Right renal pelvis (tissue), 4 donors: ENCODE measurements at regions not wholly inside any gene's neighbourhood (a gene's known extent, or its start where the extent isn't known, plus 50 kb on each side); places are given as distances from the start of the nearest gene placed in this dataset.
"Not testable (repeated sequence)": the region's sequence is repeated elsewhere in the genome, so short reads cannot be mapped to it uniquely, and the experiment has no call there.

Source experiments
- DNase-seq, 4 donors: peaks; one replicate each; pipeline ENCODE4 v3.0.0-alpha.2; 2013; ENCODE audit warnings: low read depth in 4 of 4, low spot score in 3 of 4, missing footprints in 1 of 4

DNA sequence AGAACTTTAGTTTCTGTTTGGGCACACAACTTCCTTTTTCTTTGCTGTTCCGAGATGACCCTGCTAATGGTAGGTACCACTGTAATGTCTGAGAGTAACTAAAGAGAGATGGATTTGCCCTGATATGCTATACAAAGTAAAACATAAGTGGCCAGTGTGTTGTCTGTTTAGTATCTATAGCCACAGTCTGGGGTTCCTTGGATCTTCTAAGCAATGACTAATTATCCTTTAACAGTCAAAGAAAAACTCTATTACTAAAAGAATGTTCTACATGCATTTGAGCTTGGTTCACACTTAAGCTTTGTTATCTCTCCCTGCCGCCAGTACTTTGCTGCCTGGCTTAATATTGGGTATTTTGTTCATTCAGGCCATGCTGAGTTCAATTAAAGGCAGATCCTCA lies 1051.9 kb upstream of the FLRT2 start:
- DNase-seq: no peak

DNA sequence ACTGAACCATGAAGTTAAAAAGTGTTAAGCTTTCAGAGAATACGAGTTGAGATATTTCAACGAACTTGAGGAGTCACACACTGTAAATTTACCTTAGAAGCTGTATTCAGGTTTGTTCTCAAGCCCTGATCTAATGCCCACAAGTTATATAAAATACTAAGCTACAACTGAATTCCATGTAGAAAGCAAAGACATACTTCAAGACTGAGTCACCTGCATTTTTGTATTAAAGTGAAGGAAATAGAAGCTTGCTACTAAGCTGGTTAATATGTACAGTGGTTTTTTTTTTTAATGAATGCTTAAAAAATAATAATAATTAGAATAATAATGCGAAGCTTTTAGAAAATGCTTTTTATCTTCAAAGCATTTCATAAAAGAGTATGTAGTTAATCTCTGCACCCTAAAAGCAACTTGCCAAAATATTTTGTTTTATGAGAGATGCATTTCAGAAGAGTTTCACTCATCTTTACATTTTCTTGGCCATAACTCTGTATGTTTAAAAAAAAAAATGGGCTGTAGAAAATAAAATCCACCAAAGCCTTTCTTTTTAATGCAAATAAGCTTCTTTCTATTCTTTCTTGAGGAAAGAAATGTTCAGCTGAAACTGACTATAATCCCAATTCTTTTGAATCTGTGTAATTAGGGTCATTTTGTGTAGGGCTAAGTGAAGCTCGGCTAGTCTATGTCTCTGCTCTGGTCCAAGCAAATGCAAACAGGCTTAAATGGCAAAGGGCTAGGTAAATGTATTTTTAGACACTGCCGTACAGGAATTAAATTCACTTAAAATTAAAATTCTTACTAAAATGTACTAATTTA lies 1047.5 kb upstream of the FLRT2 start:
- DNase-seq: no peak

DNA sequence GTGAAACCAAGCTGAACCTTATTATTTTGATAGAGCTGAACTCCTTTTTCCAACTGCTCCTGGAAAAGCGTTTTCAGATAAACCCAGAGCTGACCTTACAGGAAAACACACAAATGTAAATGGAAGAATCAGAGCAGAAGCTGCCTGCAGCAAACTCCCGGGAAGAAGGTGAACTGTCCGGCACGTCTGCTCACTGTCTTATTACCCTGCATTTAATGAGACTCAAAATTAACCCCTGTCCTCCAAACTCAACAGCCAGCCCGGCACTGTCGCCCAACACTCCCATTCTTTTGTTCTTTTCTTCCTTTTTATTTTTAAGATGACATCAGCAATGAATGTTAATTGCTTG lies 1046.9 kb upstream of the FLRT2 start:
- no peak for DNase-seq

DNA sequence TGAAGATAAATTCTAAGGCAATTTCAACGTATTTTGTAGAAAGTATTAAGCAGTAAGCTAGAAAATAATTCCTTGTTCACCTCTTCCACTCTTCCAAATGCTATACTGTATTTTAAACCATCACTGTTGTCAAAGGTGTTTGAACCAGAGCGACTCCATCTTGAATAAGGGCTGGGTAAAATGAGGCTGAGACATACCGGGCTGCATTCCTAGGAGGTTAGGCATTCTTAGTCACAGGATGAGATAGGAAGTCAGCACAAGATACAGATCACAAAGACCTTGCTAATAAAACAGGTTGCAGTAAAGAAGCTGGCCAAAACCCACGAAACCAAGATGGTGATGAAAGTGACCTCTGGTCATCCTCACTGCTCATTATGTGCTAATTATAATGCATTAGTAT lies 1045.7 kb upstream of the FLRT2 start:
- DNase-seq: not testable (repeated sequence)

DNA sequence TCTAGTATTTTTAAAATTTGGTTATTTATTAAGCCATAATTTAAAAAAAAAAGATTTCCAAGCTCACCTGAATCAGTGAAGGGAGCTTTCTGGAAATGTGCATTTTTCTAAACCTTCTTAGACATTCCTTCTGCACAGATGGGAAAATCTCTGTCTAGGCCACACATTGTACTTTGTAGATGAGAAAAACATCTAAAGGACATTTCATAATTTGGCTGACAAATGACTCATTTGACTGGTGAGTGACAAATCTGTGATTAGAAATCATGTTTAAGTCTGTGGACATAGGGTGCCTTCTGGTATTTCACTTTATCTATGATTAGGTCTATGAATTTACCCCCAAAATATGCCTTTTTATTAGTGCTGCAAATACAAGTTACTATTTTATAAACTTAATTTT lies 1044.9 kb upstream of the FLRT2 start:
- DNase-seq: no peak

DNA sequence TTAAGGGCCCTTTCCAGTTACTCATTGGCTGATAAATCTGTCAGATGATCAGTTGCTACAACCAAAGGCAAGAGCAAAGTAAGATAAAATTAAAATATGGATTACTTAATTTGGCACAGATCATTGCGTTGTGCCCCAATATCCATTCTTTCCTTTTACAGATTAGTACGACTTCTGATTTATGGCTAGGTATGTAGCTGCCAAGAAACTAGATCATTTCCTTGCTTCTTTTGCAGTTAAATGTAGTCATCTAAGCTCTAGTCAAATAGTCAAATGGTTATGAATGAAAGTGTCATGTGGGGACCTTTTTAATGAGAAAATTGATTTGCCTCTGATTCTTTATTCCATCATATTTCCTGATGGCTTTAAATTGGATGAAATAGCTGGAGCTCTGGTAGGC lies 1039.9 kb upstream of the FLRT2 start:
- no peak for DNase-seq

DNA sequence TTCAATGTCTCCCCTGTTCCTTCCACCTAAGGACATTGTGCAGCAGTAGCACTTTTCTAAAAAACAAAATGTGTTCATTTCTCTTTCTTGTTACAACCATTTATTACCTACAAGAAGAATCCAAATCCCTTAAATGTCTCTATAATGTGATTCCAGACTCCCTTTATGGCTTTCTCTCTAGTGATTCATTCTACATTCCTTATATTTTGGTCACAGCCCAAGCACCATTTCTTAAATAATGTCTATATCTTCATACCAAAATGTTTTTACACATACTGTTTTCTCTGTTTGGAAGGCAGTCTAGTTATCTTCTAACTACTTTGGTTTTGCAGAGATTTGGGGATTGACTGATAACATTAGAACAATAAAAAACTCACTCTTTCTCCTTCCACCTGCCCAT lies 1037.3 kb upstream of the FLRT2 start:
- no peak for DNase-seq

DNA sequence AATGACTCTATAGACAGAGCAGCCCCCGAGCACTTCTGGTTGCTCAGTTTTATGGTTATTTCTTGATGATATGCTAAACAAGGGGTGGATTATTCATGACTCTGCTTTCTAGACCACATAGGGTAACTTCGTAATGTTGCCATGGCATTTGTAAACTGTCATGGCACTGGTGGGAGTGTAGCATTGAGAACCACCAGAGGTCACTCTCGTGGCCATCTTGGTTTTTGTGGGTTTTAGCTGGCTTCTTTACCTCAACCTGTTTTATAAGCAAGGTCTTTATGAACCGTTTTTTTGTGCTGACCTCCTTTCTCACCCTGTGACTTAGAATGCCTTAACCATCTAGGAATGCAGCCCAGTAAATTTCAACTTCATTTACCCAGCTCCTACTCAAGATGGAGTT lies 1036.2 kb upstream of the FLRT2 start:
- DNase-seq: no peak

DNA sequence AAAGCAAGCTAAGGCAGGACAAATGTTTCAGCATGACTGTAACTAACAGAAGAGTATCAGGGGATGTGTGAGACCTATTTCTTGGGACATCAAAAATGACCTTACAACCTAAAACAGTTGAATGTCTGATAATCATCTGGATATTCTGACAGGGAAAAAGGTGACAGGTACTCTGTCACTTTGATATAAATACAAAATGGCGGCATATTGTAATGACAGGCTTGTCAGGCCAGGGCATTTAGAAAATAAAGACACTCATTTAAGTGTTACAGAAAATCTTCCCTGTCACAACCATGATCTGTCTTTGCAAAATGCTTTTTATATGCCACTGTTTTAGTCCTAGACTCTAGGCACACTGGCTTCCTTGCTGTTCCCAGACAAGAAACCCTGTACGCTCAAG lies 1033.3 kb upstream of the FLRT2 start:
- DNase-seq: no peak

DNA sequence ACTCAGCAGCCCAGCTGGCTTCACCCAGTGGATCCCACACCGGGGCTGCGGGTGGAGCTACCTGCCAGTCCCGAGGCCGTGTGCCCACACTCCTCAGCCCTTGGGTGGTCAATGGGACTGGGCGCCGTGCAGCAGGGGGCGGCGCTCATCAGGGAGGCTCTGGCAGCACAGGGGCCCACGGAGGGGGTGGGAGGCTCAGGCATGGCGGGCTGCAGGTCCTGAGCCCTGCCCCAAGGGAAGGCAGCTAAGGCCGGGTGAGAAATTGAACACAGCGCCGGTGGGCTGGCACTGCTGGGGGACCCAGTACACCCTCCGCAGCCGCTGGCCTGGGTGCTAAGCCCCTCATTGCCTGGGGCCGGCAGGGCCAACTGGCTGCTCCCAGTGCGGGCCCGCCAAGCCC lies 1017.1 kb upstream of the FLRT2 start:
- DNase-seq: not testable (repeated sequence)

DNA sequence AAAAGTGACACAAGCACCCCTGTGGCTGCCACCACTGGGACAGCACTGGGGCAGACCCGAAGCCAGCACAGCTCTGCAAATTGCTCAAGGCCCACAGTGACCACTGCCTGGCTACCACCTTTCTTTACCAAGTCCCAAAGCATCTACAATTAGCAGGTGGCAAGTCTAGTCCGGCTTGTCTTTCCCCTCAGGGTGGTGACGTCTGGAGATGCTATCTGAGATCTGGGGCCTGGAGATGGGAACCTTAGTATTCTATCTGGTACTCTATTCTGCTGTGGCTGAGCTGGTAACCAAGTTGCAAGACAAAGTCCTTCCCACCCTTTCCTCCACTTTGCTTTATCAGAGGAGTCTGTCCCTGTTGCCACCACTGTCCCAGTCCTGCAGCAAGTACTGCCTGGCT lies 1010.1 kb upstream of the FLRT2 start:
- no peak for DNase-seq

DNA sequence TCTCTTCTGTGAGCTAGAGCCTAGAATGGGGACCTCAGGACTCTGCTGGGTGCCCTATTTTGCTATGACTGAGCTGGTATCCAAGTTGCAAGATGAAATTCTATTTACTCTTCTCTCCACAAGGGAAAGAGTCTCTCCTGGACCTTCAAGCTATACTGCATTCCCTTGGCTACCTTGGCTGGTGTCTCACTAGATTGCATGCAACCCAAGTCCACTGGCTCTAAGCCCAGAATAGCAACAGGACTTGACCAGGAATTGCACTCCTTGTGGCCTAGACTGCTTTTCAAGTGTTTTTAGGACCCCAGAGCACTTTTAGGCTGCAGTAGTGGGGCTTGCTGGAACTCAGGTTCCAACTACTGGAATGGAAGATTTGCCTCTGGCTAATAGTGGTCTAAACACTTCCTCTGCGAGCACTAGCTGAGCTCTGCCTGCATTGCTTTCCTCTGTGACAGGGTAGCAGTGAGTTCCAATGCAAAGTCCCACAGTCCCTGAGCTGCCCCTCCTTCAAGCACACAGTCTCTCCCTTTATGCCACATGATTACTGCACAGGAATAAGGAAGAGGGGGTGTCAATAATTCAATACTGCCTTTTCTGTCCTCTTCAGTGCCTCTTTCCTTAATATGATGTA lies 1009.1 kb upstream of the FLRT2 start:
- DNase-seq: no peak

DNA sequence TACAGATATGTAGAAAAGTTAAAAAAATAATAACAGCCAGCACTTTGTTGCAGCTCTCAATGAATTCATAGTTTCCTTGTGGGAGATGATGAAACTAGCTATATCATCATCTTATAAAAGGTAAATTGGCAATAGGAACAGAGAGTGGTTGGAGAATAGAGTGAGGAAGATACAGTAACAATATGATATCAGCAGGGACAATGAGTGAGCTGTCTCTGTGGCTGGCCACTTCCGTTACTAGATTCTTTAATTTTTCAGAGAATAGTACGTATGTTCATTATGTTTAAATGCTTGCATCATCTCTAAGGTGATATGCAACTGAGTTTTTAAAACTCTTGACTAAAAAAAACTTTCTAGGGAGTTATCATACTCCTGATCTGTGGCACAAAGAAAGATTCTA lies 1006.2 kb upstream of the FLRT2 start:
- DNase-seq: no peak

DNA sequence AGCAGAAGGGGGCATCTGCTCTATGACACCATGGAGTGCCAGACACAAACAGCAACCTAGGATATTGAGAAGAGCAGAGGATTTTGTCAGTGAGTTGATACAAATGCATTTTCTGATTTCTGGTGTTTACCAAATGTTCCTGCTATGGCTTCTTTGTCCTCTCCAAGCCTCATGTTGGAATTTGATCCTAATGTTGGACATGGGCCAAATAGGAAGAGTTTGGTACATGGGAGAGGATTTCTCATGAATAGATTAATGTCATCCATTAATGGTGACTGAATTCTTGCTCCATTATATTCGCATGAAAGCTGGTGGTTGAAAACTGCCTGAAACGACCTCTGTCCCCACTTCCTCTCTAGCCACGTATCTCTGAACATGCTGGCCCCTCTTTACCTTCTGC lies 1002.2 kb upstream of the FLRT2 start:
- no peak for DNase-seq

DNA sequence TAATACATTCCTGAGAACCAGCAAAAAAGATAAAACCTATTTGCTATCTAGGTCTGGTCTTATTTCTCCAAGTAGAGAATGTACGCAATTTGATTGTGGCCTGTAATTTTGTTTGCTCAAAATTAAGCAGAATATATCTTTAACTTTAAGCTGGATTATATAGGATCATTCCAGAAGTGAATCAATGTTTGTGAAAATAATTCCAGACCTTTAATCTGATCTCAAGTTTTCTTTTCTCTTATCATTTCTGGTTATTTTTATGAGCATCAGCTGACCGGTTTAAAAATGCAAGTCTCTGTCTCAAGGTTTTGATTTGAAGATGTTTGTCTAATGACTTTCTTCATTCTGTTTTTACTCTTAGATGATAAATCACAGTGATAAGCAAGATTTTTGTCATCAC lies 997.9 kb upstream of the FLRT2 start:
- DNase-seq: no peak

DNA sequence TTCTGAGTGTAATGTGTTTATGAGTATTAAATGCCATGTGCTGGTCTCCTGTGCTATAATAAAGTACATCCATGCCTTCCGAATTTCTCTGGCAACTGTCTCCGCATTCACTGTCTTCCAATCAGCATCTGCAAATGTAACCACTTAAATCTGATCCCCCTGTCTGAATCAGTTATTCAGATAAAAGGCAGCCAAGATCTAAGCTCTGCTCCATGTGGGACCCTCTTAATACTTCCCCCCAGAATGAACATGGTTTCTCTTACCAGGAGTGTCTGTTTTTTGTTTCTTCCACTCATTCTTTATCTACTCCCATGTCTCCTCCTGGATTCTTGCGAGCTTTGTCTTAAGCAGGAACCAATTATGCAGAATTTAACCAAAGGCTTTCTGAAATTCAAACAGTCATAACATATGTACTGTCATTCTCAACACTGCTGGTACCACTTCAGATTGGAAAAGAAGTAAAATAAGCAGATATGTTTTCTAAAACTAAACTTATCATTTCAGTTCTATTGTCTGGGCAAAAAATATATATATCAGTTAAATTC lies 996.7 kb upstream of the FLRT2 start:
- no peak for DNase-seq

DNA sequence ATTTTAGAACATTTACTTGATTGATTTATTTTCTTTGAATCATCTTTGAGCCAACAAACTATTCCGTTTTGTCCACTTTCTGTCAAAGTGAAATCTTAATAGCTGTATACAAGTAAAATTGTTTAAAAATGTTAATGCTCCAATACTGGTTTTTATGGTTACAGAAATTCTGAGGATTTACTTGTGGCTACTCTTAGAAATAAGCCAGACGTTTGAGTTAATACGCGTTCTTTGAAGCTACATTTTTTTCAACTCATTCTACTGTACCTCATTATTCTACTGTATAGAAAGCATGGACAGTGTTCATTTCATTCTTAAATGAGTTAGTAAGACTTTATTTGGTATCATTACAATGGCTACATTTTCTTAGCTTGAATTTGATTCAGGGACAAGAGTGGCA lies 996.2 kb upstream of the FLRT2 start:
- DNase-seq: no peak

DNA sequence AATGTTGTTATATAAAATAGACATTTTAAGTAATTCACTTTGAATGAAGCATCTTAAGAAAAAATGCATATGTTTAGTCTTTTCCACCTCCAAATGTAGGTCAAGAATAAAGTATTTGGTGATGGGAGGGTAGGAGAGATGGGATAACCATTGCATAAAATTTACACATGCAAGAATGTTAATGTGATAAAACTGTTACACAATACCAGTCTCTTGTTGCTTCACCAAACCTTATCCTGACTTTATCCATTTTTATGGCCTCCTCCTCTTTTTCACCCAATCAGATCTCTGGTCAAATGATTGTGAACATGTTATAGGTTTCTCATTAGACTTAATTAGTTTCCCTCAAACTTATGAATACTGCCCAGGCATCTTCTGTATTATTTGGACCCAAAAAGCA lies 994.5 kb upstream of the FLRT2 start:
- DNase-seq: no peak

DNA sequence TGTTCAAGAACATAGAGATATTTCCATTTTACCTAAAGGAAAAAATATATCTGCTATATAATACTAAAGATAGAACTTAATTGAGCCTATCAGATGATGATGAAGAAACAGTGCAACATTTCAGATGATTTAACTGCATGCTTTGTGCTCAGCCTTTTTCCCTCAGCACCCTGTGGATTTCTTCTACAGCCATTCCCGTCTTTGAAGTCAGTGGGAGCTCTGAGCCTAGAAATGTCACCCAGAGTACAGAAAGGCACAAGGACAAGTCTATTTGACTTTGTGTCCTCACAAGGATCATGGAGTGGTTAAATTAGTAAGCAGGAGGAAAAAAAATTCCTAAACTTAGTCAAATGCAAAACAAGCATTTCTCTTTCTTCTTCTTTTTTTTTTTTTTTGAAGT lies 994.0 kb upstream of the FLRT2 start:
- DNase-seq: no peak

DNA sequence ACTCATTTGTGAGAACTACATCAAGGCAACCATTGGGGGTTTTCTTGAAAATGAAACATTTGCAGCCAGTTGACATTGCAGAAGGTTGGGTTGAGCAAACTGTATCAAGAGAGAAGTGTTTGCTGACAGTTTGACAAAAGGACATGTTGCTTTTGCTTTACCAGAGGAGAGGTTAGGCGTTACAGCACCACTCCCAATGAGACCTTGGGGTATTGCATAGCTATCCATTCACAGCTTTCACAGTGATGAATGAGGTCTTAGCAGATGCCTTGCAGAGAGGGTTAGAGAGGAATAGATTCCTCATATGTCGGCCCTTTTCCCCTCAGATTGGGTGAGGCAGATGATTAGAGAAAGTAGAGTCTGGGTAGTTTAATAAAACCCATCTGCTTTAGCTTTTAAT lies 988.9 kb upstream of the FLRT2 start:
- no peak for DNase-seq

DNA sequence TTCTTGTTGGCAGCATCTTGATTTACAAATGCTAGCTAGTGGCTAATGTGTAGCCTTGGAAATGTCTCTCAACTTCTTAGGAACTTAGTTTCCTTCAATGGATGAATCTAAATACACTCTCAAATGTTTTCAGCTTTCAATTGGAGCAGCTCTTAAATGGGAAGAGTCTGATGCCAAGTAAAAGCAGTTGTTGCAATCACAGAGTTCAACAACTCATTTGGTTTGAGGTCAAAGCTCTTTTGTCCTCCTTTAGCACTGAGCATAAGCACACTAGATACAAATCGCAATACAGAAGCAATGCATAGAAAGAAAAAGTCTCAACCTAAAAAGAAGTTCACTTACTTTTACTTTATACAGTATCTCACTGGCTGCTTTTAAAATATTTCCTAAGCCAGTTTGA lies 986.1 kb upstream of the FLRT2 start:
- DNase-seq: no peak

DNA sequence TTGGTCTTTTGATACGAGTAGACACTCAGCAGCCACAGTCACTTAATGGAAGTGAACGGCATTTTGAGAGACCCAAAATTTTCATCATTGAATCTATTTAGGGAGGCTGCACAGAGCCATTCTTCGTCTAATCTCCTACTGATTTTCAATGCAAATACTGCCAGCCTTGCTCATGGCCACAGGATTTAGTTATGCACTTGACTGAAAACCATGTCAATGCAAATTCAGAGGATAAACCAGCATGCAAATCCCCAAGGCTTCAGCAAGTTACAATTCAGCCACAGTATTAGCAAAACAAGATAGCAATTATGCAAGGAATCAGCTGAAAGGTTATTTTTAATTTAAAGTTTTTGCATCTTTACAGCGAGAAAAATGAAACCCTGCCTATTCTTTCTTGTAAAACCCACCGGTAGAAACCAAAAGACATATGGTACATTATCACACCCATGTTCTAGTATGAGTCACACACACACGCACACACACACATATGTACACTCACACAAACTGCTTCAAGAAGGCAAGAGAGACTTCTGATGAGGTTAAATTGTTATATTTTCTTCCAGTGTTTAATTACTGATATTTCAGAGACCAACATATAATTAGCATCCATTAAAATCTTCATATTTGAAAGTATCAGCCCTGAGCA lies 985.3 kb upstream of the FLRT2 start:
- no peak for DNase-seq
